ENCODE measurements at regions not wholly inside any gene's neighbourhood (a gene's known extent, or its start where the extent isn't known, plus 50 kb on each side); places are given as distances from the start of the nearest gene placed in this dataset.

GRCh38 chr4:30245140-30245539 is 475.0 kb upstream of the PCDH7 start:
- FAIRE-seq = no peak
- Histone ChIP-seq H3K9me1 (replicated peaks; ENCODE audit: control insufficient read depth, extremely low read depth, insufficient read depth, low read length) (no peaks in the 10 kb centered on the region), H3K4me2 (ENCODE audit: insufficient read depth, low read length) (no peak overlapping the region), H3K4me3 (replicated peaks in 1 of 3; ENCODE audit: insufficient read depth in 1 of 3, low read depth in 1 of 3, low read length in 3 of 3) (no peak overlapping the region), H4K20me1 (replicated peaks; ENCODE audit: control insufficient read depth, extremely low read depth, insufficient read depth, low read length) (no peaks in the 10 kb centered on the region), H3K79me2 (ENCODE audit: control insufficient read depth, insufficient read depth, low read length) (no peaks in the 10 kb centered on the region), H2AFZ (ENCODE audit: low read depth, low read length) (no peak overlapping the region), H3K27me3 (ENCODE audit: control insufficient read depth in 2 of 2, insufficient read depth in 2 of 2, low read length in 2 of 2) (no peaks in the 10 kb centered on the region), H3K36me3 (ENCODE audit: control insufficient read depth in 2 of 2, extremely low read depth in 1 of 2, insufficient read depth in 2 of 2, low read length in 2 of 2) (no peaks in the 10 kb centered on the region), H3K9ac (replicated peaks; ENCODE audit: extremely low read depth, insufficient read depth, low read length) (no peak overlapping the region), H3K4me1 (ENCODE audit: control insufficient read depth, extremely low read depth, insufficient read depth, low read length) (no peaks in the 10 kb centered on the region), H3K9me3 (replicated peaks; ENCODE audit: control insufficient read depth, insufficient read depth, low read length) (no peaks in the 10 kb centered on the region), H3K27ac (ENCODE audit: insufficient read depth, low read depth, low read length) (no peak overlapping the region)
- ChIA-PET CTCF (no interaction called here), POLR2A (no interaction called here)
- BruUV-seq (replicated peaks) = no TSS peak
- dilution Hi-C loops (cut with MboI; ENCODE audit: extremely low pct_ligation_motif_present, low sequenced_read_pairs) = no loop called here
- no peak for DNase-seq (ENCODE audit: low read depth, low spot score)
- TF ChIP-seq, protein P1, sequence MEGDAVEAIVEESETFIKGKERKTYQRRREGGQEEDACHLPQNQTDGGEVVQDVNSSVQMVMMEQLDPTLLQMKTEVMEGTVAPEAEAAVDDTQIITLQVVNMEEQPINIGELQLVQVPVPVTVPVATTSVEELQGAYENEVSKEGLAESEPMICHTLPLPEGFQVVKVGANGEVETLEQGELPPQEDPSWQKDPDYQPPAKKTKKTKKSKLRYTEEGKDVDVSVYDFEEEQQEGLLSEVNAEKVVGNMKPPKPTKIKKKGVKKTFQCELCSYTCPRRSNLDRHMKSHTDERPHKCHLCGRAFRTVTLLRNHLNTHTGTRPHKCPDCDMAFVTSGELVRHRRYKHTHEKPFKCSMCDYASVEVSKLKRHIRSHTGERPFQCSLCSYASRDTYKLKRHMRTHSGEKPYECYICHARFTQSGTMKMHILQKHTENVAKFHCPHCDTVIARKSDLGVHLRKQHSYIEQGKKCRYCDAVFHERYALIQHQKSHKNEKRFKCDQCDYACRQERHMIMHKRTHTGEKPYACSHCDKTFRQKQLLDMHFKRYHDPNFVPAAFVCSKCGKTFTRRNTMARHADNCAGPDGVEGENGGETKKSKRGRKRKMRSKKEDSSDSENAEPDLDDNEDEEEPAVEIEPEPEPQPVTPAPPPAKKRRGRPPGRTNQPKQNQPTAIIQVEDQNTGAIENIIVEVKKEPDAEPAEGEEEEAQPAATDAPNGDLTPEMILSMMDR (IDR thresholded peaks at IDR 0.05; ENCODE audit: extremely low read depth in 1 of 2, insufficient read depth in 1 of 2, low read depth in 1 of 2, low read length in 2 of 2) = no peak
- peak; percentile 15 for TF ChIP-seq FOS (IDR thresholded peaks at IDR 0.05; ENCODE audit: borderline replicate concordance, insufficient read depth, low read length)
- intact Hi-C loops (cut with micrococcal nuclease) = no loop called here

DNA sequence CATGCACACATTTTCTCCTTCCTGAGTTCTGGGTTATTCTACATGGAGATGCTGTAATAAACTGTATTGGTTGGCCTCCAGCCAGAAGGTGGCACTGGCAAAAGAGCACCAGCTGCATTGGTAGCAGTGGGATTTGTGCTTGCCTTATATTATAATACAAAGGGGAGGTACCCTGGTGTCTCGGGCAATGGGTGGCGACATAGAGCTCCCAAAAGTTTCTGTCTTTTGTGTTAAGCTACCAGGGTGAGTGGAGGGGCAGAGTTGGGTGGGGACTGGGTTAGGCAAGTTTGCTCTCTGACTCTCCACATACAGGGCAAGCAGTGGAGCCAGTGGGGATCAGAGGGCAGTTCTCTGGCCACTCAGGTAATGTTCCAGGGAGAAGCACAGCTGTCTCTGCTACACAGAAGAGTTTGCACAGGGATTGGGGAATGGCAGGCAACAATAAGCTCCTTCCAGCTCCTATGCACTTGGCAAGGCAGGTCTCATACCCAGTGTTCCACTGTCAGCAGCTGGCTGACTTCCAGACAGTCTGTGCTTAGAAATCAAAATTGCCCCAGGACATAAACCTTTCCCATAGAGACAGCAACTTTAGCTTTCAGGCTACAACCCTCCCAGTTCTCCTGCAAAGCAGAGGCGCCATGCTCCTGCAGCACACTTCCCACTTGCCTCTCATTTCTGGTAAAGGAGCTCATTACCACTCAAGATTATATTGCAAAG is 463.9 kb upstream of the PCDH7 start:
- Histone ChIP-seq H3K9ac (replicated peaks; ENCODE audit: extremely low read depth, insufficient read depth, low read length) (no peak overlapping the region), H3K9me3 (replicated peaks; ENCODE audit: control insufficient read depth, insufficient read depth, low read length) (no peaks in the 10 kb centered on the region), H3K36me3 (ENCODE audit: control insufficient read depth in 2 of 2, extremely low read depth in 1 of 2, insufficient read depth in 2 of 2, low read length in 2 of 2) (no peaks in the 10 kb centered on the region), H3K27ac (ENCODE audit: insufficient read depth, low read depth, low read length) (no peak overlapping the region), H3K4me3 (replicated peaks in 1 of 3; ENCODE audit: insufficient read depth in 1 of 3, low read depth in 1 of 3, low read length in 3 of 3) (no peak overlapping the region), H3K4me2 (ENCODE audit: insufficient read depth, low read length) (no peak overlapping the region), H2AFZ (ENCODE audit: low read depth, low read length) (no peak overlapping the region), H4K20me1 (replicated peaks; ENCODE audit: control insufficient read depth, extremely low read depth, insufficient read depth, low read length) (no peaks in the 10 kb centered on the region), H3K9me1 (replicated peaks; ENCODE audit: control insufficient read depth, extremely low read depth, insufficient read depth, low read length) (no peaks in the 10 kb centered on the region), H3K27me3 (ENCODE audit: control insufficient read depth in 2 of 2, insufficient read depth in 2 of 2, low read length in 2 of 2) (no peaks in the 10 kb centered on the region), H3K4me1 (ENCODE audit: control insufficient read depth, extremely low read depth, insufficient read depth, low read length) (no peaks in the 10 kb centered on the region), H3K79me2 (ENCODE audit: control insufficient read depth, insufficient read depth, low read length) (no peaks in the 10 kb centered on the region)
- ChIA-PET POLR2A (no interaction called here), CTCF (interaction anchor here (1.3 kb wide), 1 partner anchor 10 kb away, joined by 3 read pairs; no protein-coding TSS in a partner anchor)
- FAIRE-seq (no peak), DNase-seq (ENCODE audit: low read depth, low spot score) (no peak)
- TF ChIP-seq MYC (IDR thresholded peaks at IDR 0.05; ENCODE audit: low read depth, low read length) (no peak), JUN (IDR thresholded peaks at IDR 0.05; ENCODE audit: borderline replicate concordance, insufficient read depth, insufficient read length, low read depth) (no peak), GATA2 (IDR thresholded peaks at IDR 0.05; ENCODE audit: insufficient read depth, insufficient read length, low read depth, low read length) (no peak), POLR2AphosphoS5 (IDR thresholded peaks at IDR 0.05; ENCODE audit: insufficient read depth, low read depth, low read length) (no peak), EZH2 (IDR thresholded peaks at IDR 0.05; ENCODE audit: borderline replicate concordance, low read depth, low read length, severe bottlenecking) (no peak), FOS (IDR thresholded peaks at IDR 0.05; ENCODE audit: borderline replicate concordance, insufficient read depth, low read length) (no peak), POLR2A (IDR thresholded peaks at IDR 0.05; ENCODE audit: low read depth, low read length) (no peak)
- TF ChIP-seq, protein P1 (IDR thresholded peaks at IDR 0.05; ENCODE audit: extremely low read depth in 1 of 2, insufficient read depth in 1 of 2, low read depth in 1 of 2, low read length in 2 of 2) = no peak
- TF ChIP-seq, protein P2, sequence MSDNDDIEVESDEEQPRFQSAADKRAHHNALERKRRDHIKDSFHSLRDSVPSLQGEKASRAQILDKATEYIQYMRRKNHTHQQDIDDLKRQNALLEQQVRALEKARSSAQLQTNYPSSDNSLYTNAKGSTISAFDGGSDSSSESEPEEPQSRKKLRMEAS (IDR thresholded peaks at IDR 0.05; ENCODE audit: insufficient read depth, insufficient read length) = no peak
- dilution Hi-C loops (cut with MboI; ENCODE audit: extremely low pct_ligation_motif_present, low sequenced_read_pairs) (no loop called here), intact Hi-C loops (cut with micrococcal nuclease) (no loop called here)
- no TSS peak for BruUV-seq (replicated peaks)

Data from endothelial cell of umbilical vein (primary cell).